C4-2B (cell line): ENCODE measurements at regions not wholly inside any gene's neighbourhood (a gene's known extent, or its start where the extent isn't known, plus 50 kb on each side); places are given as distances from the start of the nearest gene placed in this dataset.

Experiments
- H3K27ac ChIP-seq: fragments of 450-650 bp; 2 replicates; pipeline ENCODE4 v1.5.1; 2017
- CTCF ChIP-seq: fragments of 450-650 bp; conservative IDR thresholded peaks from 2 replicates; pipeline ENCODE4 v1.5.1; 2017; ENCODE audit warnings: mild to moderate bottlenecking
- ZFX ChIP-seq: fragments of 450-650 bp; IDR thresholded peaks from 2 replicates; pipeline ENCODE4 v1.6.1; 2017

- H3K27ac ChIP-seq: no peak overlapping the region
- TF ChIP-seq CTCF (no peak), ZFX (no peak)
Measured at GRCh38 chr20:22410556-22411130, 173.7 kb downstream of the FOXA2 start.

GRCh38 chr20:22408521-22409402 is 175.6 kb downstream of the FOXA2 start:
- TF ChIP-seq ZFX (no peak), CTCF (no peak)
- H3K27ac ChIP-seq: no peak overlapping the region

- TF ChIP-seq CTCF (no peak), ZFX (no peak)
- no peak overlapping the region for H3K27ac ChIP-seq
Measured at GRCh38 chr20:22407237-22408193, 176.9 kb downstream of the FOXA2 start.

- H3K27ac ChIP-seq: no peak overlapping the region
- TF ChIP-seq CTCF (no peak), ZFX (no peak)
Measured at GRCh38 chr20:22404419-22405170, 179.8 kb downstream of the FOXA2 start.

GRCh38 chr20:22403632-22404361 is 180.6 kb downstream of the FOXA2 start:
- TF ChIP-seq ZFX: no peak
- no peak for TF ChIP-seq CTCF
- H3K27ac ChIP-seq: no peak overlapping the region

- TF ChIP-seq ZFX: no peak
- TF ChIP-seq CTCF: no peak
Measured at GRCh38 chr20:22403022-22403631, 181.2 kb downstream of the FOXA2 start.

More at GRCh38 chr20:22403022-22403631, 181.2 kb downstream of the FOXA2 start:
- no peak overlapping the region for H3K27ac ChIP-seq
